UCSD-AML1 (cell line): ENCODE measurements at regions not wholly inside any gene's neighbourhood (a gene's known extent, or its start where the extent isn't known, plus 50 kb on each side); places are given as distances from the start of the nearest gene placed in this dataset.
"Not testable (repeated sequence)": the region's sequence is repeated elsewhere in the genome, so short reads cannot be mapped to it uniquely, and the experiment has no call there.

ENCODE experiments used
- DNase-seq: peaks from one replicate; lab custom pipeline; 2025; ENCODE audit not compliant: unreplicated experiment; lab: John Stamatoyannopoulos, UW

- no peak for DNase-seq
Measured at GRCh38 chr2:120528051-120528692, 182.2 kb downstream of the INHBB start.

DNA sequence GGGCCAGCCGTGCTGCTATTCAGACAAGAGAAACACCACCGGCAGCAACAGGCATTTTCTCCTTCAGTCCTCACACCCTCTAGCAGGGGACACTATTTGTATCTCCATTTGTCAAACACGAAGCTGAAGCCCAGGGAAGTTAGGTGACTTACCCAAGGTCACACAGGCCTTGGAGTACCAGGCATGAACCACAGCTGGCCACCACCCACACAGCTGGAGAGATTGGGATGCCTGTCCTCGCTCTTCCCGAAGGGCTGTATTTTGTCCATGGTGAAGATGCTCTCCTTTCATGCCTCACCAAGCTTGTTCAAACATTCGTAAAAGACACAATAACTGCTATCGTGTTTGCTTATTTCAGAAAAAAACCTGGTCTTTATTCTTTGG, 182.7 kb downstream of the INHBB start:
- no peak for DNase-seq

DNA sequence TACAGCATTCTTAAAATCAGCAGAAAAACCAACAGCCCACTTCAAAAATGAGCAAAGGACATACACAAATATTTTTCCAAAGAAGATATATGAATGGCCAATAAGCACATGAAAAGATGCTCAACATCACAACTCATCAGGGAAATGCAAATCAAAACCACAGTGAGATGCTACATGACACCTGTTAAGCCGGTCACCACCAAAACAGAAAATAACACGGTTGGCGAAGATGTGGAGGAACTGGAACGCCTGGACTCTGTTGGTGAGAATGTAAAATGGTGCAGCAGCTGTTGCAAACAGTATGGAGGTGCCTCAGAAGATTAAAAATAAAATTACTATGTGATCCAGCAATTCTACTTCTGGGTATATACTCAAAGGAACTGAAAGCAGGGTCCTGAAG, 184.8 kb downstream of the INHBB start:
- DNase-seq: no peak

- DNase-seq: no peak
Measured at GRCh38 chr2:120531365-120531764, 185.4 kb downstream of the INHBB start.

DNA sequence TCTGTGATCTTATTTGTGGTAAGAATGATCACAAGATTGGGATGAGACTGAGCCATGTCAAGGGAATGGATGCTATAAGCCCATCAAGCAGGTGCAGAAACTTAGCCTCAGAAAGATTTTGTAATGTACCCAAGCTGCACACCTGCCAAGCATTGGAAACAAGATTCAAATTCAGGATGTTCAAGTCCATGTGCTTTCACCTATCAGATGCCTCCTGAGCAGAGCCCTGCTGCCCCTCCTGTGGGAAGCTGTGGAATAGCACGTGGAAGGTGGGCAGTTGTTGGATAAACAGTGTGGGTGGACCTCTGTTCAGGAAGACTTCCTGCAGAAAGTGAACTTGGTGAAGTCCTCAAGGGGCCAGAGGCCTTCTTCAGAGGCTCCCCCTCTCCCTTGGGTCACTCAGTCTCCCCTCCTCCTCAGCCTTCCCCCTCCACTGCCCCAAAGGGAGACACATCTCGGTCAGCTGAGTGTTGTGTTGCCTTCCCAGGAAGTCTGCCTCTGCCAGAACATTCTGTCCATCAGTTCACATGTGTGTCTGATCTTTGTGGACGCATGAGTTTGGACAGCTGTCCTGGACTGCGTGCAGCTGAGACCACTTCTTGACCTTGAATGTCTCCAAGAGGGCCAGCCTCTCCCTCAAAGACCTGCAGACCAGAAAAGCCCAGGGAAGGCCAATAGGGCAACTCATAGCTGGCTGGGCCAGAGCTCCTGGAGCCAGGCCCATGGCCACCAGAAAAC, 186.1 kb downstream of the INHBB start:
- no peak for DNase-seq

GRCh38 chr2:120533625-120534024, 187.7 kb downstream of the INHBB start:
- no peak for DNase-seq

- DNase-seq: no peak
Measured at GRCh38 chr2:120534457-120534856, 188.5 kb downstream of the INHBB start.

- DNase-seq: no peak
Measured at GRCh38 chr2:120535081-120535480, 189.1 kb downstream of the INHBB start.

- DNase-seq: no peak
Measured at GRCh38 chr2:120536141-120536540, 190.2 kb downstream of the INHBB start.

DNA sequence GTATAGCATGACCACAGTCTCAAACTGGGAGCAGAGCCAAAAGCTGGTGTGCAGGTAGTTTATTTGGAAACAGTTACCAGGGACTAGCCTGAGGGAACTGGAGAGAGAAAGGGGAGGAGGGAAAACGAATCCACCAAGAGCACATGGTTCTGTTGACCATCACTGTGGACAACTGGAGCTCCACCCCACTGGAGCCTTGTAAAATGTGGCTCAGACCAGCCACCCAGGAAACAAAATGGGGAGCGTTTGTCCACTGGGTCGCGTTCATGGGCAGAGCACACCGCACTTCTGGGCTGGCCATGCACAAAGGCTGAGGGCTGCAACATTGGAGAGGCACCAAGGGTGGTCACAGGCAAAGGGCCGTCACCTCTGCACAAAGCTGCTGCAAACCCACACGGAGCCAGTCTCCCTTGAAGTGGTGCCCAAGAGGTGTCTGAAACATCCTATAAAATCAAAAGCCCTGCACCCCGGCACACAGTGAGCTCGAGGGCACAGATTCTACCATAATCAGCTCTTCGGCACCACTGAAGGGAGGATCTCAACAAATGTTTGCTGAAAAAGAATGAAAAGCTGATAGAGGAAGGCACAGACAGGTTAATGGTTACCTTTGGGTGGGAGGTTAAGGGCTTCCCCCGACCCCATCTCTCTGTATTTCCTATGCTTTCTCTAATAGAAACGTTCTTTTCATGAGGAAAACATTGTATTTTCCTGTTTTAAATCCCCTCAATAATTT, 192.9 kb downstream of the INHBB start:
- DNase-seq: no peak

- DNase-seq: no peak
Measured at GRCh38 chr2:120539424-120539936, 193.5 kb downstream of the INHBB start.

- no peak for DNase-seq
Measured at GRCh38 chr2:120539937-120540718, 194.2 kb downstream of the INHBB start.

GRCh38 chr2:120540719-120541552, 194.7 kb upstream of the GLI2 start:
- no peak for DNase-seq

DNA sequence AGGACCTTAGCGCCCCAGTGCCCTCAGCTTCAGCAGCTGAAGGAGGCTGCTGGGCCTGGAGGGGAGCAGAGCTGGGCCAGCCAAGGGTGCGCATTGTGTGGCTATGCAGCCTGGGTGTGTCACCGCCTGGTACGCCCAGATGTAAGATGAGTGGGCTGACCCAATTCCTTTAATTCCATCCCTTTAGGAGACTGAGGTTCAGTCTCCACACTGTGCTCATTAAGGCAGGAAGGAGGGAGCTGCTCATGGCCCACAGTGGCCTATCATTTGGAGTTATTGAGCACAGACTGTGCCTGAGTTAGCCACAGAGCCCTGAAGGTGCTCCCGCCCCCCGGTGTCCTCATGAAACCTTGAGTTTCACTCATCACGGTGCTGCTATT, 194.1 kb upstream of the GLI2 start:
- DNase-seq: no peak

DNA sequence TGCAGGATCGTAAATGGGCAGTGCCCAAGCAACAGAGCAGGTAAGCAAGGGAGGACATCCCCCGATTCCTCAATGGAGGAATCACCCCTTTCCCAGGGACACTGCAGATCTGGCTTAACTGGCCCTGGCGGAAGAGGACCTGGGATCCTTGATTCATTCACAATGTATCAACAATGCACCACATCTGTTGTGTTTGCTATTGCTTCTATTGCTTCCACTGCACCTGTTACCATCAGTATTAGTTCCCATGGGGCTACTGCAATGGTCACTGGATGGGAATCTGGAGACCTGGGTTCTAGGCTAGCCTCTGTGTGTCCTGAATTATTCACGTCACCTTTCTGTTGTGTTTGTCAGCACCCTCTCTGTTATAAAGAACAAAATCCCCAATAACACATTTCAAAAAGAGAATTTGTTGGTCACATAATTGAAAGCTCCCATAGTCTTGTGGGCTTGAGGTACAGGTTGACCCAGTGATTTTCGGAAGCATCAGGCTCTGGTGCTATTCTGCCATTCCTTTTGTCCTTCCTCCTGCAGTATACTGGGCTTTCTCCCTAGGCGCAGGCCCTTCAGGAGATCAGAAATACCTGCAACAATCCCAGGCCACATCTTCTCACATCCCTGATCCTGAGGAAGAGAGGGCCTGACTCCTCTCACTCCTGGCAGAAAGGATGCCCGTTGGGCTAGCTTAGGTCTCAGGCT, 193.5 kb upstream of the GLI2 start:
- no peak for DNase-seq

GRCh38 chr2:120542911-120543527, 192.6 kb upstream of the GLI2 start:
- DNase-seq: no peak

DNA sequence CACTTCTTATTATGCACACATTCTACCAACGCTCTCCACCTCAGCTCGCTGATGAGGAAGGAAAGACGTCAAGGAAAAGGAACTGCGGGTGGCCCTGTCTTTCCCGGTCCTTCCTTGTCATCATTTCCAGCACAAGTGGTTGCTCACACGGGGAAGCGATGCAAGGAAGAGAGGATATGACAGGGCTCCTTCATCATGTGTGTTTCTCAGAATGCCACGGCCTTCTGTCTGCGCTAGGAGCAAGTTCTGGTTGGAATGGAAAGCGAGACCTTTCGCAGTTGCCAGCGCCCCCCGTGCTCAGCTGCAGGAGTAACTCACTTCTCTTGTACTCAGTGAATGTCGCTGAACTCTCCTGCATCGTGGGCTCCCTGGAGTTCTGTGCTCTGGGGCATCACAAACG, 191.8 kb upstream of the GLI2 start:
- DNase-seq: peak; percentile 46

DNA sequence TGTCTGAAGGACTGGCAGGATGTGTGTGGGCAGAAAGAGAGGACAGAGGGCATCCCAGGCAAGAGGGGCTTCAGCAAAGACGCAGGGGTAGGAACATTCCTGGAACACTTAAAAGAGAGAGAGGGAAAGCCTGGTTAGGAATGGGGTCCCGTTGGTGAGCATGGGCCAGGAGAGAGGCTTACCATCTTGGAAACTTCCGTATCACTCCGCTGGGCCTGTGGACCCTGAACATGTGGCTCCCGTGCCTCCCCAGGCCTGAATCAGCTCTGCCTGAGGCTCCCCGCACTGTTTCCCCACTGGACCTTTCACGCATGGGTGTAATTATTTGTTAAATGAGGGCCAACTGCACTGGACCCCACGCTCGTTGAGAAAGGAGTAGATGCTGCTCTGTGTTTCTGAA, 191.1 kb upstream of the GLI2 start:
- no peak for DNase-seq

- DNase-seq: not testable (repeated sequence)
Measured at GRCh38 chr2:120545007-120545406, 190.7 kb upstream of the GLI2 start.
